ENCODE measurements at regions not wholly inside any gene's neighbourhood (a gene's known extent, or its start where the extent isn't known, plus 50 kb on each side); places are given as distances from the start of the nearest gene placed in this dataset.
"Not testable (repeated sequence)": the region's sequence is repeated elsewhere in the genome, so short reads cannot be mapped to it uniquely, and the experiment has no call there.

DNA sequence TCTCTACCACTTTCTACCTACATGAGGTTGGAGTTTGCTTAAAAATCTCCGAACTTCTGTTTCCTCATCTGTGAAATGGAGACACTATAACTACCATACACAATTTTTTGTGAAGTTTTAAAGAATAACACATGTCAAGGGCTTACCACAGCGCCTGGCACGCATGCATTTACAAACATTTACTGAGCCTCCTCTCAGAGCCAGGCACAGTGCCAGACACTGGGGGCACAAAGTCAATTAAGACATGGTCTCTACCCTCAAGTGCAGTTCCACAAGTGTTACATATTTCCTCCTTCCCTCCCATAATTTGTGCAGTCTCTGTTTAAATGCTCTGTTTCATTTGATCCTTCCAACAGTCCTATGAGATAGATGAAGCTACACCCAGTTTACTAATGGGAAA, 356.4 kb upstream of the ESRRG start:
- no peak for DNase-seq

GRCh38 chr1:217078959-217079358, 355.7 kb upstream of the ESRRG start:
- no peak for DNase-seq

GRCh38 chr1:217078078-217078690, 355.0 kb upstream of the ESRRG start:
- no peak for DNase-seq

GRCh38 chr1:217077426-217077825, 354.2 kb upstream of the ESRRG start:
- no peak for DNase-seq

DNA sequence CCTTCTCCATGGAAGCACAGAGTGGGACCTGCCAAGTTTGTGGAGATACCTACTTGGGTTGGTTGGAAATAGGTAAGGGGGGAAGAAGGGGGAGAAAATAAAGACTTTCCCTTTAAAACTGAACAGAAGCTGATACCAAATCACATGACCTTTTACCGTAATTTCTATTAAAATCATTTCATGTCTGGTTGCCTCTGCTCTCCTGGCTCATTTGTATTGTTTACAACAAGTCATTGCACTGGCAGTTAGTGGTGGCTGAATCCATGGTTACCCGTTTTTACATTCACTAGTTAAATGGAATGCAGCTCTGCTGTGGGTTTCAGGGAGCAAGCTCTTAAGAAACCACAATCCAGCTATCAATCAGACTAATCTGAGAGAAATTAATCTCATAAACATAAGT, 353.7 kb upstream of the ESRRG start:
- DNase-seq: no peak

DNA sequence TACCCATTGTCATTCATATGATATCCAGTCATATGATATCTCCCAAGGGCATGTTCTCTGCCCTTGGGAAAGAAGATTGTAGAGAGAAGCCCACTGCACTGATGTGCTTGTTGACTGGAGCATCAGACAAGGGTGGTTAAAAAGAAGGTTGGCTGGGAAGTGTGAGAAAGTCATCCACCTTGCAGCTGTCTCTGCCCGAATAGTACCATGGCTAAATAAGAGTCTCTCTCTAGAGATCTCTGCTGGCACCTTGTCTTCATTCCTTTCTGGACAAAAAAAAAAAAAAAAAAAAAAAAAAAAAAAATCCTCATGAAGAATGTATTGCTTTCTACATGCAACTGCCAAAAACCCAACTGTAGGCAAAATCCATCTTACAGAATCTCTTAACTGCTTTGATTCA, 349.7 kb upstream of the ESRRG start:
- no peak for DNase-seq

DNA sequence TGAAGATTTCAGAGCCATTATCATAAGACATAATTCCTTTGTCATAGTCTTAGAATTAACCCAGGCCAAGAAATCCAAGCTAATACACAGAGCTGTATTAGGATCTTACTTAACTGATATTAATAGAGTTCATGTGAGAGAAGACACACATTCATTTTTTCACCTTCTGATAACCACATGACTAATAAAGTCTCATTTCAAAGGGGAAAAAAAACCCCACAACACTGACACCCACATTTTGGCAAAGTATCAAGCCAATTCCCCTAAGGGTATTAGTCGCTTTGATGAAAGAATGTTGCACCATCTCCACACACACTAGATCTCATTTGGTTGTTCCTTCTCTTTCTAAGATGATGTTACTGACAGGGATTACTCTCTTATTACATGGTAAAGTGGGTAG, 344.4 kb upstream of the ESRRG start:
- no peak for DNase-seq

GRCh38 chr1:217066794-217067193, 343.6 kb upstream of the ESRRG start:
- DNase-seq: no peak

DNA sequence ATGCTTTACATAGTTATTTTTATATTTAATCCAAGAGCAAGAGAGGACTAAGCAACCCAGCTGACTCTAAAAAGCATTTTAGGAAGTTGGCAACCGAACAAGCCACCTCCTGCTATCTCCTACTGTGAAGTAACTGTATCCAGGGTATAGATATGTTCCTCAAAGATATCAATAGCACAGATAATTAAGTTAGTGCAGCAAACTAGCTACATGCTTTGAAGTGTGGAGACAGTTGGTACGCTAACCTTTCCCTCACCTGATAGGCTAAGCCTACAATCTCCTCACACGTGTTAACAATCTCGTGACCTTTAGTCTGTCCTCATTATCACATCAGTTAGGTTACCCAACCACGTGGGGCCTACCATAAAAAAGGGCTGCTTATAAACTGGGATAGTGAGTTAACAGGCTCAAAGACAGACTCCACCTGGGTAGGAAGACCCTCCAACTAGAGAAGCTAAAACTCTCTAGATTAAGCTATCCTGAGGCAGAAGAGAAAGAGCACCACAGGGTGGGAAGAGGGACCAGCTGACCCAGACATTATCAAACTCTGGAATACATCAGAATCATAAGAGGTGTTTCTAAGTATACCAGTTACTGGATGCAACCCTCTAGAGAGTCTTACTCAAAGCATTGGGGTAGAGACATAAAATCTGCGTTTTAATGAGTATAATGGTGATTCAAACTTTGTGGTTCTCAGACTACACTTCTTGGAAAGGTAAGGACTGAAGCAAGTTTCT, 340.1 kb upstream of the ESRRG start:
- DNase-seq: no peak

DNA sequence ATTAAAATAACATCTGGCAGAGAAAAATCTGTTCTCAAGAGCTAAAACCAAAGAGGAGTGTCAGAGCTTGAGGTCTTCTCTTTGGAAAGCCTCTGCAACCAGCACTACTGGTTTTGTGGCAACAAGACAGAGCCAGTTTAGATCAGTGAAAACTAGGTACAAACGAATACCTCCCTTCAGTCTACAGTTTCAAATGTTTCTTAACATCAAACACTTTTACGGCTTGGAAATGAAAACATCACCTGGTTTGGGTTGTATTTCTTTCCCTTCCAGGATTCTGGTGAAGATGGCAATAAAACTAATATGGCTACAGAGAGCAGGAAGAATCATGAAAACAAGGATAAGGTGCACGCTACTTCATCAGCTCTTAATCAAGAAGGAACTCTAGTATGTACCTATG, 339.4 kb upstream of the ESRRG start:
- DNase-seq: no peak

DNA sequence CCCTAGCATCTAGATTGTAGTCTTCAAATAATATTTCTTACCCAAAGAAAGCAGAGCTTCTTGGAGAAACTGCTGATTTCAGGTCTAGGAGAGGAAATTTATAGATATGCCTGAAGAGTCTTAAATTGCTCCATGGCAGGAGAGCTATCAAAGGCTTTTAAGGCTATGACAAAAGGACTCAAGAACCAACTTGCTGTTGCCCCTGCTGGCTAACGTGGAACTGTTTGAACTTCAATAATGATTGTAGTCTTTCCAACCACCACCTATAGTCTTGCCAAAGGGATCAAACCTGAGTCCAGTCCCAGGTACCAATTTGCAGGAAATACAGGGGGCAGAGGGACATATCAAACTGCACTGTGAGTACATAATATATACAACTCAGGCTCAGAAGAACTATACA, 336.2 kb upstream of the ESRRG start:
- no peak for DNase-seq

DNA sequence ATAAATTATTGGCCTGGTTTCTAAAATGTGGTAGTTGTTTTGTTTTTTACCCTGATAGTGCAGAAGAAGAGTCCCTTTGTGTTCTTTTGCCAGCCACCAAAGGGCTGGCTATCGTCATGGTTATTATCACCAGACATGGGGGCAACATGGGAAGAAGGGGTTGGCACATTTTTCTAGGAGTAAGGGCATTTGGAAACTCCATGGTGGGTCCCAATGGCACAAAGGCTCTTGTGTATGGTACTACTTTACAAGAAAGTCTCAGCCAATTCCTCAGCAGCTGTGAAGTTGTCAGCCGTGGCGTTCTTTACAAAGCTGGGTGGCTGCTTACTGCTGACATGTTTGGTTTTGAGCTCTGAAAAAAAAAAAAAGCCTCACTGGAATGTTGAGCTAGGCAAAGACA, 330.4 kb upstream of the ESRRG start:
- no peak for DNase-seq

DNA sequence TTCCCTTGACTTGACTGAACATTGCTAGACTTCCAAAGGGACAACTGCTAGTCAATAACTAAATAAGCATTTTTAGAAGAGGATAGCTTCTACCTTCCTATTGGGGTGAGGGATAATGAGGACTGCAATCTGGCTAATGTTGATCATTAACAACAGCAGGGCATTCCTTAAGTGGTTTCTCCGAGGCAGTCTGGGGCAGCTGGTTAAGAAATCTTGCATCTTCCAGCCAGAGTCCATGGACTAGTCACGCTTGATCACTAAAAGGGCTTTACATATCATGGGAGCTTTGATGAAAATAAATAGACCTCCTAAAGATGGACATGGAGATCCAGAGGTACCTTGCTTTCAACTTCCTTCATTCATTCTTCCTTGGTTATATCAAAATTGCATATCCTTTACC, 329.4 kb upstream of the ESRRG start:
- no peak for DNase-seq

DNA sequence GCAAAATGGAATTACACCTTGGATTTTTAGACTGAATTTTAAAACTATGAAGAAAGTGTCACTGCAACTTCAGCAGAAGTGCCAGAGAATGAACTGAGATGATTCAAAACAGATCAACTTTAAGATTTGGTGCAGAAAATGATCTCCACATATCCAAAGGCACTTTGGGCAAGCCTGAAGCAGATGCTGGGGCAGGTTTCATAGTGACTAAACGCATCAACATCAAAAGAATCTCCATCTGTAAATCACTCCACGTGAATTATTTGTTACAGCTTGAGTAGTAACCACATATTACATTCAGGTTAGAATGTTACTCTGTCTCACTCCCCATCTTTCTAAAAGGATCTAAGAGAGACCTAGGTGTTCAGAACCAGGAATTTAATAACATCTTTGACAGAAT, 329.0 kb upstream of the ESRRG start:
- DNase-seq: no peak

DNA sequence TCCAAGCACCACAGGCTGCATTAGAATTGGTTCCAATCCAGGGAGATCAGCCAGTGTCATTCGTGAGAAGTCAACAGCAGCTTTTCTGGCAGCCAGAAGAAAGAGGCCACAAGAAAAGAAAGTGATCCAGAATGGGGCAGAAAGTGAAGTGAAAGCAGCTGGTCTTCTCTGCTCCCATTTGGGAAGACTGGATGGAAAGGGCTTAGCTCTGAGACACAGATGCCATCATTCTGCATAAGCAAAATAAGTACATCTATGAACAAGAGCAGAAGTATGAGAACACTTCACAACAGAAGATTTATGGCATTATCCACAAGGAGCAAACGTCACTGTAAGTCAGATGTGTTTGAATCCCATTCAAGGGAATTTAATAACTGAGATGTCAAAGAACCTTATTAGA, 326.5 kb upstream of the ESRRG start:
- DNase-seq: no peak

GRCh38 chr1:217049081-217049480, 325.9 kb upstream of the ESRRG start:
- DNase-seq: no peak

DNA sequence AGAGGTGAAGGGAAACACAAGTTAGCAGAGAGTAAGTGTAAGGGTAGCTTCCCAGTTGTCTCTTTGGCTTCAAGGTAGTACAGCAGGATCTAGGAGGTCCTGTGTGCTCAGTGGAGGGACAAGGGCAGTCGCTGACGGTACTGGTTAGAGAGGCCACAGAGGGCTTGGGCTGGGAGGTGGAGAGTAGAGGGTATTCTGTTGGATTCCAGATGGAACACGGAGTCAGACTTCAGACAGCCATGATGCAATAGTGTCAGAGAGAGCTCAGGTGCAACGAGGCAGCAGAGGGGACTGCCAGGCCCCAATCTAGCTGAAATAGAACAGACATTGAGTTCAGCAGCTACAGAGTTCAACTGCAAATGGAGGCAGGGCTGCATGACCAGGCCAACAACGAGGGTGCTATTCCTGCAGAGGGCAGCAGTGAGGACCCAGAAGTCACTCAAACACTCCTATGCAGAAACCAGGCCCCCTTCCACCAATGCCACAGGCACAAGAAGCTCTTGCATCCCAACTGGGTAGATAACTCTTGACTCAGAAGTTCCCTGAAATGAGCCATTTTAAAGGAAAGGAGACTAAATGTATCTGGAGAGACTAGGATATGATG, 325.0 kb upstream of the ESRRG start:
- no peak for DNase-seq

GRCh38 chr1:217040711-217041455, 317.7 kb upstream of the ESRRG start:
- no peak for DNase-seq

DNA sequence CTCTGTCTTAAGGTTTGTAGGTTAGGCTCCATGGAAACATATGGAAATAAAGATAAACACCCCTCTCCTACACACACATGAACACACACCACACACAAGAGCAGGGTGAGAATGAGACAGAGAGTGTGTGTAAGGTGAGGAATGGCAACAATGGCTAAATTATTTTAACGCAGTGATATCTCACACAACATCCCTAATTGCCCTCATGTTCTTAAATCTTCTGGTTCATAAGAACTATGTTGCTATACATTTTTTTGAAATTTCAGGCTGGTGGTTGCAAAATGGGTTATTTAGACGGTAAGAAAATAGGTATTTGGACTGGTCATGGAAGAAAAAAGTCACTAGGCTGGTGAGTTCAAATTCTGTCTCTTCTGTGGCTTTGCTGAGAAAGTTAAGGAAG, 316.7 kb upstream of the ESRRG start:
- DNase-seq: no peak

DNA sequence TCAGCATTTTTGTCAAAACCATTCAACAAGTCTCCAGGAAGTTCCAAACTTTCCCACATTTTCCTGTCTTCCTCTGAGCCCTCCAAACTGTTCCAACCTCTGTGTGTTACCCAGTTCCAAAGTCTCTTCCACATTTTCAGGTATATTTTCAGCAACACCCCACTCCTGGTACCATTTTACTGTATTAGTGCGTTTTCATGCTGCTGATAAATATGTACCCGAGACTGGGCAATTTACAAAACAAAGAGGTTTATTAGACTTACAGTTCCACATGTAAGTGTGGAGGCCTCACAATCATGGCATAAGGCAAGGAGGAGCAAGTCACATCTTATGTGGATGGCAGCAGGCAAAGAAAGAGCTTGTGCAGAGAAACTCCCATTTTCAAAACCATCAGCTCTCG, 315.9 kb upstream of the ESRRG start:
- DNase-seq: not testable (repeated sequence)

GRCh38 chr1:217036757-217037156, 313.5 kb upstream of the ESRRG start:
- DNase-seq: no peak

DNA sequence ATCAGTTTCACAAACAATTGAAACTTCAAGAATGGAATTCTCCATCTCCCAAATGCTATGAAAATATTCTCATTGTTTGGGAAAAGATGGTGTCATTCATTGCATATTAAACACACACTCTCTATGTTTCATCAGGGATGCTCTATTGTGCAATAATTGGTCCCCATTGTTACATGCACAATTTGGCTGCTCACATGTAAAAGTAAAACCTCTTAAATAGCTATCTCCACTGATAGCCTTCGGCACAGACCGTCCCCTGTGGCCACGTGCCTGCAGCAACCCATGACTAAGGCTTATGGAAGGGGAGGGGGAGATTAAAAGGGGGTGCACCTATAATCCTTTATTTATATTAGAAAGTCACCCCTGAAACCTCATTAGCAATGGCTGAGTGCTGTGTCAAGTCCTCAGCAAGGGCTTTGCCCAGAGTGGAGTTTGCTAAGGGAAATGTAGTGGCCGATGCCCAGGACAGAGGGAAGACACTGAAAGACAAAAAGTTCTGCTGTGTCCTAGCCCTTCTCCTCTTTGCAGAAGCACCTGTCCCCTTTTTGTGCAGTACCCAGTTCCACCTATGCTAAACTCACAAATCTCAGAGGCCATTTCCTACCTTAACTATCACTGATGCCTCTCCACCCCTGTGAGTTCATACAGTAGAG, 309.6 kb upstream of the ESRRG start:
- no peak for DNase-seq
